Osteoblast (primary cell): ENCODE measurements at regions not wholly inside any gene's neighbourhood (a gene's known extent, or its start where the extent isn't known, plus 50 kb on each side); places are given as distances from the start of the nearest gene placed in this dataset.
"Not testable (repeated sequence)": the region's sequence is repeated elsewhere in the genome, so short reads cannot be mapped to it uniquely, and the experiment has no call there.

Experiments
- DNase-seq: peaks from one replicate; pipeline ENCODE4 v3.0.0; 2011; ENCODE audit warnings: low spot score, mixed read lengths; ENCODE audit not compliant: insufficient read length; ENCODE audit errors: missing footprints
- H2AFZ ChIP-seq: 2 replicates; pipeline ENCODE4 v1.6.0; 2011; ENCODE audit warnings: mild to moderate bottlenecking, low read length
- H3K27ac ChIP-seq: 2 replicates; pipeline ENCODE4 v1.5.1; 2011; ENCODE audit warnings: mild to moderate bottlenecking, low read depth, low read length, moderate library complexity
- H3K27me3 ChIP-seq: 2 replicates; pipeline ENCODE4 v1.6.0; 2012; ENCODE audit warnings: mild to moderate bottlenecking, control low read depth, inconsistent platforms, low read length, moderate library complexity; ENCODE audit not compliant: insufficient read depth
- H3K36me3 ChIP-seq: 2 replicates; pipeline ENCODE4 v1.5.1; 2011; ENCODE audit warnings: mild to moderate bottlenecking, low read length, control low read depth, moderate library complexity; ENCODE audit not compliant: insufficient read depth
- H3K4me1 ChIP-seq: 2 replicates; pipeline ENCODE4 v1.5.1; 2011; ENCODE audit warnings: mild to moderate bottlenecking, low read length, control low read depth, moderate library complexity; ENCODE audit not compliant: insufficient read depth
- H3K4me2 ChIP-seq: 2 replicates; pipeline ENCODE4 v1.6.0; 2011; ENCODE audit warnings: mild to moderate bottlenecking, low read length; ENCODE audit not compliant: insufficient read depth
- H3K4me3 ChIP-seq: fragments of 200-600 bp; sonication (generic); 3 replicates; pipeline ENCODE4 v1.5.1; 2012; ENCODE audit warnings: mild to moderate bottlenecking, low read length, inconsistent platforms; ENCODE audit not compliant: insufficient read depth
- H3K79me2 ChIP-seq: 2 replicates; pipeline ENCODE4 v1.6.0; 2012; ENCODE audit warnings: mild to moderate bottlenecking, low read length, control low read depth, inconsistent platforms; ENCODE audit not compliant: insufficient read depth
- H3K9me3 ChIP-seq: 2 replicates; pipeline ENCODE4 v1.5.1; 2011; ENCODE audit warnings: low read depth, low read length, control low read depth
- H4K20me1 ChIP-seq: 2 replicates; pipeline ENCODE4 v1.6.0; 2012; ENCODE audit warnings: mild to moderate bottlenecking, low read length, control low read depth; ENCODE audit not compliant: insufficient read depth
- CTCF ChIP-seq: IDR thresholded peaks from 2 replicates; pipeline ENCODE4 v1.5.1; 2011; ENCODE audit warnings: mild to moderate bottlenecking, low read depth, low read length, moderate library complexity; ENCODE audit errors: extremely low read depth

GRCh38 chr4:146053891-146054290, 115.3 kb upstream of the ZNF827 start:
- no peaks in the 10 kb centered on the region for H3K79me2 ChIP-seq
- TF ChIP-seq CTCF, result no peak
- H3K9me3 ChIP-seq, result no peaks in the 10 kb centered on the region
- H3K4me3 ChIP-seq, result no peak overlapping the region
- H3K36me3 ChIP-seq, result no peaks in the 10 kb centered on the region
- H3K4me1 ChIP-seq, result peaks cover 37% of the 10 kb centered on the region
- H3K27ac ChIP-seq, result no peak overlapping the region
- peaks cover 5% of the 10 kb centered on the region for H3K27me3 ChIP-seq
- no peak overlapping the region for H3K4me2 ChIP-seq
- H4K20me1 ChIP-seq, result no peaks in the 10 kb centered on the region
- DNase-seq, result no peak
- no peak overlapping the region for H2AFZ ChIP-seq

- DNase-seq, result peak; percentile 90
- peak overlapping the region; percentile 69 for H3K4me2 ChIP-seq
- no peaks in the 10 kb centered on the region for H4K20me1 ChIP-seq
- no peak overlapping the region for H3K4me3 ChIP-seq
- H3K36me3 ChIP-seq, result no peaks in the 10 kb centered on the region
- H3K79me2 ChIP-seq, result no peaks in the 10 kb centered on the region
- no peaks in the 10 kb centered on the region for H3K27me3 ChIP-seq
- peak overlapping the region; percentile 65 for H3K27ac ChIP-seq
- H3K4me1 ChIP-seq, result peaks cover 37% of the 10 kb centered on the region
- no peak overlapping the region for H2AFZ ChIP-seq
- no peaks in the 10 kb centered on the region for H3K9me3 ChIP-seq
- no peak for TF ChIP-seq CTCF
These were observed 113.2 kb upstream of the ZNF827 start for GRCh38 chr4:146051728-146052391.

GRCh38 chr4:146051223-146051622, 112.6 kb upstream of the ZNF827 start:
- Histone ChIP-seq H3K36me3 (no peaks in the 10 kb centered on the region), H3K4me3 (no peak overlapping the region)
- no peak for TF ChIP-seq CTCF

GRCh38 chr4:146049802-146050201, 111.2 kb upstream of the ZNF827 start:
- no peaks in the 10 kb centered on the region for H3K27me3 ChIP-seq
- H2AFZ ChIP-seq, result no peak overlapping the region
- no peak for DNase-seq
- TF ChIP-seq CTCF, result no peak
- H3K27ac ChIP-seq, result no peak overlapping the region
- no peaks in the 10 kb centered on the region for H4K20me1 ChIP-seq
- H3K4me3 ChIP-seq, result no peak overlapping the region
- H3K4me2 ChIP-seq, result no peak overlapping the region
- peaks cover 37% of the 10 kb centered on the region for H3K4me1 ChIP-seq
- no peaks in the 10 kb centered on the region for H3K9me3 ChIP-seq
- no peaks in the 10 kb centered on the region for H3K36me3 ChIP-seq
- H3K79me2 ChIP-seq, result no peaks in the 10 kb centered on the region

More at GRCh38 chr4:146051223-146051622, 112.6 kb upstream of the ZNF827 start:
- H3K27ac ChIP-seq, result peak overlapping the region; percentile 65
- H2AFZ ChIP-seq, result peak overlapping the region; percentile 39
- H3K4me2 ChIP-seq, result peak overlapping the region; percentile 69
- H3K4me1 ChIP-seq, result peaks cover 37% of the 10 kb centered on the region
- DNase-seq, result no peak
- H4K20me1 ChIP-seq, result no peaks in the 10 kb centered on the region
- no peaks in the 10 kb centered on the region for H3K9me3 ChIP-seq
- no peaks in the 10 kb centered on the region for H3K79me2 ChIP-seq
- no peaks in the 10 kb centered on the region for H3K27me3 ChIP-seq

- not testable (repeated sequence) for H3K79me2 ChIP-seq, H3K27me3 ChIP-seq, H2AFZ ChIP-seq, H3K27ac ChIP-seq, DNase-seq, H4K20me1 ChIP-seq, H3K36me3 ChIP-seq, H3K4me2 ChIP-seq, H3K4me3 ChIP-seq, H3K9me3 ChIP-seq
- H3K4me1 ChIP-seq, result peaks cover 20% of the 10 kb centered on the region
These were observed 109.1 kb upstream of the ZNF827 start for GRCh38 chr4:146047768-146048167.
